Endothelial cell (in vitro differentiated cells): ENCODE measurements at regions not wholly inside any gene's neighbourhood (a gene's known extent, or its start where the extent isn't known, plus 50 kb on each side); places are given as distances from the start of the nearest gene placed in this dataset.

Source experiments
- DNase-seq: peaks from one replicate; pipeline ENCODE4 v3.0.0; 2021; ENCODE audit warnings: low spot score
- H3K27ac Mint-ChIP-seq: one replicate; pipeline ENCODE4 v1.8.0; 2021; ENCODE audit warnings: mixed read lengths, inconsistent platforms; ENCODE audit not compliant: unreplicated experiment
- H3K27me3 Mint-ChIP-seq: one replicate; pipeline ENCODE4 v1.8.0; 2021; ENCODE audit warnings: mild to moderate bottlenecking, moderate library complexity, mixed read lengths, inconsistent platforms; ENCODE audit not compliant: unreplicated experiment
- H3K36me3 Mint-ChIP-seq: one replicate; pipeline ENCODE4 v1.8.0; 2021; ENCODE audit warnings: mild to moderate bottlenecking, low read depth, mixed read lengths, inconsistent platforms; ENCODE audit not compliant: unreplicated experiment
- H3K4me1 Mint-ChIP-seq: one replicate; pipeline ENCODE4 v1.8.0; 2021; ENCODE audit warnings: mild to moderate bottlenecking, mixed read lengths, inconsistent platforms; ENCODE audit not compliant: unreplicated experiment
- H3K4me3 Mint-ChIP-seq: one replicate; pipeline ENCODE4 v1.8.0; 2021; ENCODE audit warnings: mild to moderate bottlenecking, mixed read lengths, inconsistent platforms; ENCODE audit not compliant: unreplicated experiment
- H3K9me3 Mint-ChIP-seq: one replicate; pipeline ENCODE4 v1.8.0; 2021; ENCODE audit warnings: mixed read lengths, inconsistent platforms; ENCODE audit not compliant: unreplicated experiment
- TF ChIP-seq, protein P1 (sequence below): fragments of 200-600 bp; sonication (generic); IDR thresholded peaks from one replicate; pipeline ENCODE4 v1.5.0; 2021; ENCODE audit warnings: antibody characterized with exemption; ENCODE audit not compliant: unreplicated experiment

DNA sequence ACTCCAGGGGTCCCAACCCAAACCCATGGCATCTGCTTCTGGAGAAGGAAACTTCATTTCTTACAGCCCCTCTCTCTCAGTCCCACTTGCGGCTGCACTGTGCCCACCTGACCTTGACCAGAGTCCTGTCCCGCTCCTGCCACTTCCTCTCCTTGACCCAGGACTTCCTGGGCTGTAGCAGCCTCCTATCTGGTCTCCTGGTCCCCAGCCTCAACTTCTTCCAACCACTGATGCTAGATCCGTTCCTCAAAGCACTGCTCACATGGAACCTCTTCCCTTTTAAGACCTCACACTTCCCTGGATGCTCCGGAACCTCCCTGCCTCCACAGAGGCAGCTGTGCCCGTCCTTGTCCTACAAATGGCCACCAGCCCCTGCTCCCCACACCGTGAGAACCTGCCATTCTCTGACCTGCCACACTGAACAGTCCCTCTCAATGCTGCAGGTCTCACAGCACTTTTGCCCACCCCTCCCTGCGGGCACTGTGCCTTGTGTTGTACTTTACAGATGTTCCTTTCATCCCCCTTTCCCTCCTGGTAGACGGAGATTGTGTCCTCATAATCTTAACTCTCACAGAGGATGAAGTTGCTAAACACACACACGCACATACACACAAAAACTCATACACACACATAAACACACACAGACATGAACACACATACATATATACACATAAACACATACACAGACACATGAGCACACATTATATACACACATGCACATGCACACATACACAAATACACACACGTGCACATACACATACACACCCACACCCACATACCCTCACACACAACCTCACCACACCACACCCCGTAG is 59.6 kb upstream of the NXT1 start:
- Mint-ChIP-seq H3K9me3 (no peaks in the 10 kb centered on the region), H3K4me3 (no peak overlapping the region), H3K27ac (peak overlapping the region; percentile 1), H3K36me3 (no peaks in the 10 kb centered on the region), H3K27me3 (no peaks in the 10 kb centered on the region), H3K4me1 (peaks cover 15% of the 10 kb centered on the region)
- no peak for DNase-seq
- TF ChIP-seq, protein P1, sequence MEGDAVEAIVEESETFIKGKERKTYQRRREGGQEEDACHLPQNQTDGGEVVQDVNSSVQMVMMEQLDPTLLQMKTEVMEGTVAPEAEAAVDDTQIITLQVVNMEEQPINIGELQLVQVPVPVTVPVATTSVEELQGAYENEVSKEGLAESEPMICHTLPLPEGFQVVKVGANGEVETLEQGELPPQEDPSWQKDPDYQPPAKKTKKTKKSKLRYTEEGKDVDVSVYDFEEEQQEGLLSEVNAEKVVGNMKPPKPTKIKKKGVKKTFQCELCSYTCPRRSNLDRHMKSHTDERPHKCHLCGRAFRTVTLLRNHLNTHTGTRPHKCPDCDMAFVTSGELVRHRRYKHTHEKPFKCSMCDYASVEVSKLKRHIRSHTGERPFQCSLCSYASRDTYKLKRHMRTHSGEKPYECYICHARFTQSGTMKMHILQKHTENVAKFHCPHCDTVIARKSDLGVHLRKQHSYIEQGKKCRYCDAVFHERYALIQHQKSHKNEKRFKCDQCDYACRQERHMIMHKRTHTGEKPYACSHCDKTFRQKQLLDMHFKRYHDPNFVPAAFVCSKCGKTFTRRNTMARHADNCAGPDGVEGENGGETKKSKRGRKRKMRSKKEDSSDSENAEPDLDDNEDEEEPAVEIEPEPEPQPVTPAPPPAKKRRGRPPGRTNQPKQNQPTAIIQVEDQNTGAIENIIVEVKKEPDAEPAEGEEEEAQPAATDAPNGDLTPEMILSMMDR, result no peak

DNA sequence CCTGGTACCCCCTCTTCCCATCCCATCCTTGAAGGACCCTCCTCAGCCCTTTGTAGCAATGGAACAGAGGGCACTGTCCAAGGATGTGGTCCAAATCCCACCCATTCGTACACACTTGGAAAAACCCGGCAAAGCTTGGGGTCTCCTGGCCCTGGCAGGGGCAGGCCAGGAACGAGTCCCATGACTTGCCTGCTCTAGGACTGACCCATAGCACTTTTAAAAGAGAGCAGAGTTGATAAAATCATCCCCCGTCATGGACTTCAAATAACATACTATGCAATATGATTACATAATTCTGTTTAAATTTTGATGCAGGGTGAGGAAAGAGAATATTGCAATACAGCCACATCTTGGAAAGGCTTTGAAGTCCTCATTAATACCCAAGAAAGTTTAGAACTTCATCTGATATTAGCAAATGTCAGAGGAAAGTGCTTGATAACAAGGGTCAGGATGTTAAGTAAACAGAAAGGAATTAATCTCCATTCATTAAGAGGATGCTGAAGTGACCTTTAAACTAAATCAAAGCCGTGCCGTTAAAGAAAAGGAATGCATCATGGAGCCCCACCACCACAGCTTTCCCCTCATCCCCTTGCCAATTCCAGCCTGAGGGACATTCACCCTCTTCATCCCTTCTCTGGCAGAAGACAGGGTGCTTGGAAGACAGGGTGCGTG is 60.7 kb upstream of the NXT1 start:
- Mint-ChIP-seq H3K36me3 (no peaks in the 10 kb centered on the region), H3K4me3 (no peak overlapping the region), H3K27ac (no peak overlapping the region), H3K4me1 (peaks cover 15% of the 10 kb centered on the region), H3K27me3 (no peaks in the 10 kb centered on the region), H3K9me3 (no peaks in the 10 kb centered on the region)
- TF ChIP-seq, protein P1, result no peak
- no peak for DNase-seq

DNA sequence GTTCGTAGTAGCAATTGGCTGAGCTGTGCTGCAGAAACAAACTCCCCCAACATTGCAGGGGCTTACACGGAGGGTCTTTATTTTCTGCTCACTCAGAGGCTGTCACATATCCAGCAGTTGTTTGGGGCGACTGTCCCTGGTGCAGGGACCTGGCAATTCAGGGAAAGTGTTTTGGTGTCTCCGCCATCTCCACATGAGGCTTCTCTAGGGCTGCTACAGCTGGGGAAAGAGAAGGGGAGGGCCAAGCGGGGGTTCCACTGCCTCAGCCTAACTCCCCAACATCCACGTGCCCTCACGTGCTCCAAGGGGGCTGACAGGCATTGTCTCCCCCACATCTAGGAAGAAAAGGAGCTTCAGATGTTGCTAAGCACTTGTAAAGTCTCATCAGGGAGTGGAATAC is 61.3 kb upstream of the NXT1 start:
- no peaks in the 10 kb centered on the region for H3K27me3 Mint-ChIP-seq
- TF ChIP-seq, protein P1, result no peak

DNA sequence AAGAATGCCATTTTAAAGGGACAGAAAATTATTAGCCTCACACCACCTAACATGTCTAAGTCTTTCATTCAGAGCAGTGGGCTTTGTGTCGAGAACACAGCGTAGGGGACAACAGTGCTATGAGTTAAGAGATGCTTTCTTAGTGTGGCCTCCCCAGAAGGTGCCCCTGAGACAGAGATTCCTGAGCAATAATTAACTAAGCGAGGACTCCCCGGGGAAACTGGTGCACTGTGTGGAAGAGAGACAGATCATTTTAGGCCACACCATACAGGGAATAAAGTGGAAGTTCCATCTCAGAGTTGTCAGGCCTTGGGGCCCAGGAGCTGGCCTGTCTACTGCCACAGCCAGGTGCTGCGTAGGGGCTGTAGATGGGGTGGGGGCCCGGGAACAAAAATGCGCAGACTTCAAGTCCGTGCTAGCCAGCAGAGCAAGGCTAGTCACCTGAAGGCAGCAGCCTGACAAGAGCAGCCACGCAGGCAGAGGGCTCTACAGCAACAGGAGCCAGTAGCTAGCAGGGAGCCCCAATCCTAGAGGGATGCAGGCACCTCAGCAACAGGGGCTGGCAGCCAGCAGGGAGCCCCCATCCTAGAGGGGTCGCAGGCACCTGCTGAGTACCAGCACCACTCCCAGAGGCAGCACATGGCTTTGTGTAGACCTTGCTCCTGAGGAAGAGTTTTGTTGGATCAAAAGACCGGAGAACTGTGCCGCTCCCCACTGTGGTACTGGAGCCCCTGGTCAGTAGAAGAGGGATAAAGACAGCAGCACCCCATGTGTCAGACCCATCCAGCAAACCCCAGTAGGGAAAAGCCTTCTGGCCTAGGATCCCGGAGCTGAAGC is 63.0 kb upstream of the NXT1 start:
- Mint-ChIP-seq H3K4me3 (no peak overlapping the region), H3K9me3 (no peaks in the 10 kb centered on the region), H3K4me1 (peaks cover 20% of the 10 kb centered on the region), H3K36me3 (no peaks in the 10 kb centered on the region), H3K27ac (no peak overlapping the region), H3K27me3 (no peaks in the 10 kb centered on the region)
- TF ChIP-seq, protein P1, result no peak
- no peak for DNase-seq

More for the DNA sequence above, 61.3 kb upstream of the NXT1 start:
- no peak overlapping the region for H3K4me3 Mint-ChIP-seq
- peaks cover 15% of the 10 kb centered on the region for H3K4me1 Mint-ChIP-seq
- no peak overlapping the region for H3K27ac Mint-ChIP-seq
- H3K36me3 Mint-ChIP-seq, result no peaks in the 10 kb centered on the region
- no peak for DNase-seq
- no peaks in the 10 kb centered on the region for H3K9me3 Mint-ChIP-seq
